Stimulated activated naive CD4-positive, alpha-beta T cell (primary cell): ENCODE measurements at regions not wholly inside any gene's neighbourhood (a gene's known extent, or its start where the extent isn't known, plus 50 kb on each side); places are given as distances from the start of the nearest gene placed in this dataset.

Source experiments
- DNase-seq, 6 experiments: peaks; one replicate each; lab custom pipeline; 2025; lab: John Stamatoyannopoulos, UW

GRCh38 chr6:133631421-133631820 is 257.5 kb upstream of the TCF21 start:
- DNase-seq: no peak

- DNase-seq: no peak
Measured at GRCh38 chr6:133632206-133632605, 256.7 kb upstream of the TCF21 start.

- no peak for DNase-seq
Measured at GRCh38 chr6:133632906-133633305, 256.0 kb upstream of the TCF21 start.

GRCh38 chr6:133634474-133634873 is 254.4 kb upstream of the TCF21 start:
- no peak for DNase-seq

- DNase-seq: no peak
Measured at GRCh38 chr6:133635447-133635846, 253.5 kb upstream of the TCF21 start.

GRCh38 chr6:133637436-133637835 is 251.5 kb upstream of the TCF21 start:
- no peak for DNase-seq

GRCh38 chr6:133637874-133638273 is 251.0 kb upstream of the TCF21 start:
- DNase-seq: no peak

GRCh38 chr6:133641104-133641503 is 247.8 kb upstream of the TCF21 start:
- no peak for DNase-seq

- no peak for DNase-seq
Measured at GRCh38 chr6:133644548-133644891, 244.4 kb upstream of the TCF21 start.

- DNase-seq: no peak
Measured at GRCh38 chr6:133644892-133645619, 243.9 kb upstream of the TCF21 start.

GRCh38 chr6:133645966-133646740 is 242.8 kb upstream of the TCF21 start:
- no peak for DNase-seq

- DNase-seq: no peak
Measured at GRCh38 chr6:133648581-133648980, 240.3 kb upstream of the TCF21 start.

GRCh38 chr6:133671376-133671775 is 217.5 kb upstream of the TCF21 start:
- DNase-seq: no peak

- no peak for DNase-seq
Measured at GRCh38 chr6:133673056-133673455, 215.9 kb upstream of the TCF21 start.

- no peak for DNase-seq
Measured at GRCh38 chr6:133674661-133675060, 214.3 kb upstream of the TCF21 start.

- no peak for DNase-seq
Measured at GRCh38 chr6:133680994-133681393, 207.9 kb upstream of the TCF21 start.

GRCh38 chr6:133681891-133682290 is 207.0 kb upstream of the TCF21 start:
- no peak for DNase-seq

GRCh38 chr6:133682506-133683307 is 206.2 kb upstream of the TCF21 start:
- no peak for DNase-seq

GRCh38 chr6:133683308-133683580 is 205.7 kb upstream of the TCF21 start:
- DNase-seq: no peak

GRCh38 chr6:133683606-133684005 is 205.3 kb upstream of the TCF21 start:
- DNase-seq: no peak

GRCh38 chr6:133688705-133689492 is 200.0 kb upstream of the TCF21 start:
- DNase-seq: no peak

GRCh38 chr6:133689863-133690262 is 199.1 kb upstream of the TCF21 start:
- no peak for DNase-seq
